ENCODE measurements at regions not wholly inside any gene's neighbourhood (a gene's known extent, or its start where the extent isn't known, plus 50 kb on each side); places are given as distances from the start of the nearest gene placed in this dataset.

GRCh38 chr10:17512341-17513001, 58.1 kb upstream of the ST8SIA6 start:
- TF ChIP-seq CTCF (IDR thresholded peaks at IDR 0.05) (no peak), POLR2A (IDR thresholded peaks at IDR 0.05) (no peak)
